H1 (cell line): ENCODE measurements at regions not wholly inside any gene's neighbourhood (a gene's known extent, or its start where the extent isn't known, plus 50 kb on each side); places are given as distances from the start of the nearest gene placed in this dataset.

Experiments used
- CTCF ChIA-PET: fragments of 300-600 bp; sonication (Branson Sonifier 250); formaldehyde crosslinking; loops from one replicate; lab custom pipeline; 2021; ENCODE audit not compliant: partially characterized antibody; lab: Charles Lee
- POLR2A ChIA-PET: fragments of 300-600 bp; sonication (Branson Sonifier 250); formaldehyde crosslinking; loops from one replicate; lab custom pipeline; 2021; ENCODE audit warnings: inconsistent platforms; ENCODE audit not compliant: partially characterized antibody; lab: Charles Lee
- DNase-seq, 2 experiments: peaks; one replicate each; pipeline versions ENCODE4 v3.0.0 to v3.0.0-alpha.2; 2010 to 2022; ENCODE audit warnings: low spot score in 2 of 2, low read depth in 1 of 2, mixed read lengths in 1 of 2
- FAIRE-seq: peaks from 2 replicates; lab custom pipeline; 2011; peaks lifted over from hg19 to GRCh38; lab: Jason Lieb, UNC
- H2AFZ ChIP-seq: 2 replicates; pipeline ENCODE4 v1.8.1; 2012; ENCODE audit warnings: low read length, inconsistent platforms
- H2AK5ac ChIP-seq: 2 replicates; pipeline ENCODE4 v1.6.1; 2013; ENCODE audit warnings: low read depth, low read length
- H2BK120ac ChIP-seq: replicated peaks from 2 replicates; pipeline ENCODE3; 2013; ENCODE audit warnings: low read depth, low read length, inconsistent platforms
- H2BK12ac ChIP-seq: 2 replicates; pipeline ENCODE4 v1.6.1; 2013; ENCODE audit warnings: low read depth, low read length
- H2BK15ac ChIP-seq: 2 replicates; pipeline ENCODE4 v1.6.1; 2013; ENCODE audit warnings: low read length
- H2BK20ac ChIP-seq: 2 replicates; pipeline ENCODE4 v1.6.1; 2013; ENCODE audit warnings: low read length
- H2BK5ac ChIP-seq: 2 replicates; pipeline ENCODE4 v1.6.1; 2013; ENCODE audit warnings: low read depth, low read length
- H3K14ac ChIP-seq: 2 replicates; pipeline ENCODE4 v1.6.1; 2013; ENCODE audit warnings: inconsistent platforms; ENCODE audit not compliant: insufficient read length
- H3K18ac ChIP-seq: 2 replicates; pipeline ENCODE4 v1.6.1; 2013; ENCODE audit warnings: low read length; ENCODE audit errors: extremely low read depth
- H3K23ac ChIP-seq: 2 replicates; pipeline ENCODE4 v1.6.1; 2013; ENCODE audit warnings: inconsistent platforms; ENCODE audit not compliant: insufficient read length
- H3K23me2 ChIP-seq: 2 replicates; pipeline ENCODE4 v1.6.1; 2013; ENCODE audit warnings: low read depth, low read length
- H3K27ac ChIP-seq: 2 replicates; pipeline ENCODE4 v1.6.1; 2011; ENCODE audit warnings: low read depth, low read length, inconsistent platforms
- H3K27me3 ChIP-seq, 4 experiments: replicated peaks in 1 of 4; 1 replicate in 1 of 4; 2 replicates in 3 of 4; pipeline versions ENCODE4 v1.6.1 to v1.8.1; 2011 to 2013; ENCODE audit warnings: low read length in 3 of 4, mild to moderate bottlenecking in 3 of 4, inconsistent platforms in 2 of 4, mixed read lengths in 2 of 4, moderate library complexity in 1 of 4; ENCODE audit not compliant: control insufficient read depth in 3 of 4, insufficient read depth in 3 of 4; ENCODE audit errors: extremely low read depth in 1 of 4
- H3K36me3 ChIP-seq, 4 experiments: 2 replicates each; pipeline versions ENCODE4 v1.6.1 to v1.8.1; 2011 to 2013; ENCODE audit warnings: mild to moderate bottlenecking in 4 of 4, low read length in 3 of 4, moderate library complexity in 2 of 4, control low read depth in 1 of 4, inconsistent platforms in 1 of 4; ENCODE audit not compliant: insufficient read depth in 4 of 4, control insufficient read depth in 2 of 4
- H3K4ac ChIP-seq: replicated peaks from 2 replicates; pipeline ENCODE3; 2013; ENCODE audit warnings: low read length, low read depth, mixed read lengths, inconsistent platforms; ENCODE audit not compliant: insufficient read length
- H3K4me1 ChIP-seq, 4 experiments: replicated peaks in 1 of 4; 1 replicate in 1 of 4; 2 replicates in 3 of 4; pipeline versions ENCODE4 v1.6.1 to v1.8.1; 2011 to 2013; ENCODE audit warnings: low read length in 3 of 4, inconsistent platforms in 2 of 4, mixed read lengths in 1 of 4; ENCODE audit not compliant: insufficient read depth in 4 of 4, control insufficient read depth in 3 of 4
- H3K4me2 ChIP-seq, 2 experiments: 2 replicates each; pipeline versions ENCODE4 v1.6.1 to v1.8.1; 2011 to 2013; ENCODE audit warnings: low read depth in 2 of 2, low read length in 2 of 2, control low read depth in 1 of 2, inconsistent platforms in 1 of 2, mild to moderate bottlenecking in 1 of 2; ENCODE audit not compliant: insufficient read depth in 1 of 2
- H3K4me3 ChIP-seq, 4 experiments: fragments of 200-600, 300-600 bp in 1 of 4; sonication (generic), shearing (Covaris generic), sonication (Bioruptor Twin) in 1 of 4; 2 replicates each; pipeline versions ENCODE4 v1.5.1 to v1.8.1; 2011 to 2016; ENCODE audit warnings: low read length in 4 of 4, low read depth in 3 of 4, control low read depth in 2 of 4, inconsistent platforms in 2 of 4, mild to moderate bottlenecking in 2 of 4, mixed read lengths in 1 of 4, moderate library complexity in 1 of 4; ENCODE audit not compliant: insufficient read depth in 2 of 4; ENCODE audit errors: extremely low read depth in 1 of 4
- H3K56ac ChIP-seq: replicated peaks from 2 replicates; pipeline ENCODE3; 2013; ENCODE audit warnings: low read depth, mild to moderate bottlenecking, mixed read lengths, low read length, inconsistent platforms; ENCODE audit not compliant: insufficient read length
- H3K79me1 ChIP-seq: 2 replicates; pipeline ENCODE4 v1.6.1; 2013; ENCODE audit warnings: low read depth, low read length, control low read depth
- H3K79me2 ChIP-seq, 2 experiments: 2 replicates each; pipeline versions ENCODE4 v1.6.1 to v1.8.1; 2012 to 2013; ENCODE audit warnings: low read length in 2 of 2, mild to moderate bottlenecking in 2 of 2, inconsistent platforms in 1 of 2; ENCODE audit not compliant: insufficient read depth in 2 of 2, control insufficient read depth in 1 of 2
- H3K9ac ChIP-seq, 4 experiments: replicated peaks in 1 of 4; 1 replicate in 1 of 4; 2 replicates in 3 of 4; pipeline versions ENCODE4 v1.6.1 to v1.8.1; 2011 to 2013; ENCODE audit warnings: low read depth in 3 of 4, low read length in 3 of 4, control low read depth in 2 of 4, mild to moderate bottlenecking in 2 of 4, moderate library complexity in 2 of 4, inconsistent platforms in 1 of 4; ENCODE audit errors: extremely low read depth in 1 of 4
- H3K9me3 ChIP-seq, 2 experiments: 2 replicates each; pipeline versions ENCODE4 v1.6.1 to v1.8.1; 2012 to 2013; ENCODE audit warnings: mild to moderate bottlenecking in 2 of 2, moderate library complexity in 2 of 2, control low read depth in 1 of 2, inconsistent platforms in 1 of 2, low read depth in 1 of 2, low read length in 1 of 2, mixed read lengths in 1 of 2; ENCODE audit not compliant: insufficient read depth in 2 of 2
- H4K20me1 ChIP-seq, 2 experiments: replicated peaks in 1 of 2; 2 replicates each; pipeline versions ENCODE3 to v1.8.1; 2011 to 2013; ENCODE audit warnings: inconsistent platforms in 2 of 2, low read length in 2 of 2, mild to moderate bottlenecking in 1 of 2; ENCODE audit not compliant: insufficient read depth in 2 of 2, control insufficient read depth in 1 of 2
- H4K5ac ChIP-seq: 2 replicates; pipeline ENCODE4 v1.6.1; 2013; ENCODE audit warnings: low read length, low read depth, mixed read lengths, inconsistent platforms; ENCODE audit not compliant: insufficient read length
- H4K8ac ChIP-seq: 2 replicates; pipeline ENCODE4 v1.8.0; 2013; ENCODE audit warnings: mild to moderate bottlenecking, moderate library complexity, low read length, inconsistent platforms; ENCODE audit not compliant: insufficient read depth; ENCODE audit errors: extremely low read depth
- H4K91ac ChIP-seq: replicated peaks from 2 replicates; pipeline ENCODE3; 2013; ENCODE audit warnings: low read length, mixed read lengths, inconsistent platforms; ENCODE audit not compliant: insufficient read length
- ATF3 ChIP-seq: IDR thresholded peaks from 2 replicates; pipeline ENCODE4 v1.6.1; 2011; ENCODE audit warnings: low read depth, mild to moderate bottlenecking, low read length; ENCODE audit not compliant: insufficient read depth
- CTCF ChIP-seq, 3 experiments: IDR thresholded peaks; 1 replicate in 2 of 3; 2 replicates in 1 of 3; pipeline versions ENCODE4 v1.5.1 to v1.6.1; 2011; ENCODE audit warnings: low read length in 3 of 3, mild to moderate bottlenecking in 3 of 3, inconsistent platforms in 2 of 3, low read depth in 1 of 3, moderate library complexity in 1 of 3; ENCODE audit not compliant: insufficient read depth in 1 of 3; ENCODE audit errors: control extremely low read depth in 1 of 3
- GABPA ChIP-seq: IDR thresholded peaks from 2 replicates; pipeline ENCODE4 v1.6.1; 2011; ENCODE audit warnings: mild to moderate bottlenecking, low read length, moderate library complexity, borderline replicate concordance; ENCODE audit not compliant: insufficient read depth
- GTF2F1 ChIP-seq: IDR thresholded peaks from 2 replicates; pipeline ENCODE4 v1.6.1; 2012; ENCODE audit warnings: low read depth, low read length, improper control_type of control experiment, borderline replicate concordance
- RAD21 ChIP-seq, 2 experiments: IDR thresholded peaks in 1 of 2; conservative IDR thresholded peaks in 1 of 2; 2 replicates each; pipeline ENCODE4 v1.6.1; 2011; ENCODE audit warnings: low read depth in 2 of 2, low read length in 2 of 2, improper control_type of control experiment in 1 of 2, inconsistent platforms in 1 of 2, mild to moderate bottlenecking in 1 of 2, moderate library complexity in 1 of 2
- TAF1 ChIP-seq: IDR thresholded peaks from 2 replicates; pipeline ENCODE4 v1.6.1; 2011; ENCODE audit warnings: mild to moderate bottlenecking, low read depth, low read length
- WGBS, 2 experiments: shearing (Covaris generic) in 1 of 2; methylation state at CpG; one replicate each; pipeline versions ENCODE4 v1.1.6 to v1.1.7; 2013 to 2015; ENCODE audit warnings: low lambda C conversion rate in 2 of 2, mixed read lengths in 2 of 2, inconsistent platforms in 1 of 2, low coverage in 1 of 2, missing lambda C conversion rate in 1 of 2; ENCODE audit not compliant: insufficient replicate concordance in 2 of 2, insufficient coverage in 1 of 2, insufficient read length in 1 of 2; ENCODE audit errors: extremely low coverage in 1 of 2, missing lambda C conversion rate in 1 of 2; 5-methylcytosine and 5-hydroxymethylcytosine counted together

- Histone ChIP-seq H2BK120ac (no peak overlapping the region), H3K23me2 (no peaks in the 10 kb centered on the region), H2BK5ac (no peak overlapping the region), H4K91ac (no peak overlapping the region), H4K8ac (no peak overlapping the region), H3K4ac (no peak overlapping the region), H3K9ac (no peak overlapping the region), H4K5ac (no peak overlapping the region), H3K18ac (no peak overlapping the region), H3K79me2 (no peaks in the 10 kb centered on the region), H2AK5ac (no peak overlapping the region), H2BK20ac (no peak overlapping the region), H3K56ac (no peak overlapping the region), H3K4me3 (no peak overlapping the region), H3K4me2 (no peak overlapping the region), H3K27ac (no peak overlapping the region), H3K4me1 (no peaks in the 10 kb centered on the region; a peak in 1 of 7 replicates), H3K23ac (no peak overlapping the region), H3K36me3 (no peaks in the 10 kb centered on the region), H3K79me1 (no peaks in the 10 kb centered on the region), H3K14ac (no peak overlapping the region), H2AFZ (no peak overlapping the region), H3K27me3 (no peaks in the 10 kb centered on the region), H3K9me3 (peaks cover 0 to 7% of the 10 kb centered on the region in 2 experiments; a peak in 1 of 4 replicates), H4K20me1 (no peaks in the 10 kb centered on the region), H2BK15ac (no peak overlapping the region), H2BK12ac (no peak overlapping the region)
- 80% methylated on average over 5 of the region's 5 CpGs; no CpG with 5 or more reads in 1 of the 2 experiments for WGBS, 2 experiments
- POLR2A ChIA-PET = interaction anchor here (0.9 kb wide), 1 partner anchor 137 kb away, joined by 4 read pairs; no protein-coding TSS in a partner anchor
- DNase-seq (no peak), FAIRE-seq (no peak)
- CTCF ChIA-PET = interaction anchor here (1.0 to 7.2 kb wide), 12 partner anchors 12 to 266 kb away, joined by 3 to 95 read pairs (median 3); no protein-coding TSS in a partner anchor
- TF ChIP-seq CTCF (IDR thresholded peaks at IDR 0.05; ENCODE audit: control extremely low read depth in 1 of 3, insufficient read depth in 1 of 3, low read depth in 1 of 3, low read length in 3 of 3) (peak in 2 of 3 experiments; percentile 41 to 47; a peak in 2 of 4 replicates), GABPA (no peak), ATF3 (no peak), RAD21 (IDR thresholded peaks at IDR 0.05 in 1 of 2, conservative IDR thresholded peaks at IDR 0.05 in 1 of 2; ENCODE audit: low read depth in 2 of 2, low read length in 2 of 2) (peak; percentile 77 to 79), GTF2F1 (no peak), TAF1 (no peak)
These were observed 60.3 kb upstream of the PPP2R3A start for GRCh38 chr3:135905058-135905724.
